ENCODE measurements at regions not wholly inside any gene's neighbourhood (a gene's known extent, or its start where the extent isn't known, plus 50 kb on each side); places are given as distances from the start of the nearest gene placed in this dataset.

- TF ChIP-seq YY1 (IDR thresholded peaks at IDR 0.05) (no peak), CTCF (IDR thresholded peaks at IDR 0.05; ENCODE audit: low read depth, low read length, missing input control) (no peak), FOXA2 (IDR thresholded peaks at IDR 0.05) (no peak), HNF4A (conservative IDR thresholded peaks at IDR 0.05) (no peak), SP1 (IDR thresholded peaks at IDR 0.05) (no peak), NR2F2 (IDR thresholded peaks at IDR 0.05) (no peak), RAD21 (IDR thresholded peaks at IDR 0.05) (no peak), GABPA (IDR thresholded peaks at IDR 0.05 in 1 of 2, conservative IDR thresholded peaks at IDR 0.05 in 1 of 2) (no peak), HNF4G (IDR thresholded peaks at IDR 0.05) (no peak), ZBTB33 (IDR thresholded peaks at IDR 0.05) (no peak), RXRA (IDR thresholded peaks at IDR 0.05) (no peak), ATF3 (IDR thresholded peaks at IDR 0.05) (no peak), MAX (IDR thresholded peaks at IDR 0.05) (no peak), TAF1 (conservative IDR thresholded peaks at IDR 0.05) (no peak)
- WGBS, result 85% methylated on average over 4 of the region's 4 CpGs
- H3K36me3 ChIP-seq (ENCODE audit: control insufficient read depth in 4 of 4, insufficient read depth in 3 of 4, low read depth in 1 of 4, low read length in 3 of 4), result no peaks in the 10 kb centered on the region
Observed at GRCh38 chr1:219806020-219806419, 122.3 kb downstream of the SLC30A10 start.

GRCh38 chr1:219805191-219805590, 123.2 kb downstream of the SLC30A10 start:
- H3K27me3 ChIP-seq (ENCODE audit: control insufficient read depth in 4 of 4, insufficient read depth in 4 of 4, low read length in 3 of 4), result no peaks in the 10 kb centered on the region
- no peak overlapping the region for H3K4me3 ChIP-seq (ENCODE audit: low read depth in 1 of 3, low read length in 3 of 3)
- no peak overlapping the region for H3K27ac ChIP-seq (ENCODE audit: low read depth in 1 of 2, low read length in 2 of 2)
- no peaks in the 10 kb centered on the region for H3K36me3 ChIP-seq (ENCODE audit: control insufficient read depth in 4 of 4, insufficient read depth in 3 of 4, low read depth in 1 of 4, low read length in 3 of 4)
- no peaks in the 10 kb centered on the region for H3K4me1 ChIP-seq (ENCODE audit: control insufficient read depth in 4 of 4, insufficient read depth in 4 of 4, low read length in 3 of 4)
- H3K9me3 ChIP-seq (ENCODE audit: control insufficient read depth in 4 of 4, low read length in 3 of 4), result no peaks in the 10 kb centered on the region
- 52% methylated on average over 6 of the region's 6 CpGs for WGBS
- TF ChIP-seq NR2F2 (IDR thresholded peaks at IDR 0.05) (no peak), TAF1 (conservative IDR thresholded peaks at IDR 0.05) (no peak), SP1 (IDR thresholded peaks at IDR 0.05) (no peak), CTCF (IDR thresholded peaks at IDR 0.05; ENCODE audit: low read depth, low read length, missing input control) (no peak), FOXA2 (IDR thresholded peaks at IDR 0.05) (no peak), JUND (IDR thresholded peaks at IDR 0.05) (no peak), FOXA1 (IDR thresholded peaks at IDR 0.05) (no peak), RAD21 (IDR thresholded peaks at IDR 0.05) (no peak), GABPA (IDR thresholded peaks at IDR 0.05 in 1 of 2, conservative IDR thresholded peaks at IDR 0.05 in 1 of 2) (no peak), ZBTB33 (IDR thresholded peaks at IDR 0.05) (no peak), ATF3 (IDR thresholded peaks at IDR 0.05) (no peak), EGR1 (IDR thresholded peaks at IDR 0.05; ENCODE audit: low read depth in 2 of 2) (no peak), MAX (IDR thresholded peaks at IDR 0.05) (no peak), REST (IDR thresholded peaks at IDR 0.05) (no peak)
- DNase-seq (ENCODE audit: low spot score), result no peak
- no peak overlapping the region for H3K9ac ChIP-seq (ENCODE audit: low read depth in 1 of 2, low read length in 2 of 2)

More at GRCh38 chr1:219806020-219806419, 122.3 kb downstream of the SLC30A10 start:
- H3K4me1 ChIP-seq (ENCODE audit: control insufficient read depth in 4 of 4, insufficient read depth in 4 of 4, low read length in 3 of 4), result no peaks in the 10 kb centered on the region
- no peak overlapping the region for H3K9ac ChIP-seq (ENCODE audit: low read depth in 1 of 2, low read length in 2 of 2)
- H3K9me3 ChIP-seq (ENCODE audit: control insufficient read depth in 4 of 4, low read length in 3 of 4), result no peaks in the 10 kb centered on the region
- no peak for DNase-seq (ENCODE audit: low spot score)
- H3K27ac ChIP-seq (ENCODE audit: low read depth in 1 of 2, low read length in 2 of 2), result no peak overlapping the region
- no peaks in the 10 kb centered on the region for H3K27me3 ChIP-seq (ENCODE audit: control insufficient read depth in 4 of 4, insufficient read depth in 4 of 4, low read length in 3 of 4)
- no peak overlapping the region for H3K4me3 ChIP-seq (ENCODE audit: low read depth in 1 of 3, low read length in 3 of 3)
